HG02610 (cell line): ENCODE measurements at regions not wholly inside any gene's neighbourhood (a gene's known extent, or its start where the extent isn't known, plus 50 kb on each side); places are given as distances from the start of the nearest gene placed in this dataset.

Experiments
- ATAC-seq: cut with Tn5 transposase; IDR thresholded peaks from one replicate; pipeline ENCODE4 v1.9.1; 2021; ENCODE audit warnings: mild to moderate bottlenecking, moderate library complexity; ENCODE audit not compliant: unreplicated experiment

DNA sequence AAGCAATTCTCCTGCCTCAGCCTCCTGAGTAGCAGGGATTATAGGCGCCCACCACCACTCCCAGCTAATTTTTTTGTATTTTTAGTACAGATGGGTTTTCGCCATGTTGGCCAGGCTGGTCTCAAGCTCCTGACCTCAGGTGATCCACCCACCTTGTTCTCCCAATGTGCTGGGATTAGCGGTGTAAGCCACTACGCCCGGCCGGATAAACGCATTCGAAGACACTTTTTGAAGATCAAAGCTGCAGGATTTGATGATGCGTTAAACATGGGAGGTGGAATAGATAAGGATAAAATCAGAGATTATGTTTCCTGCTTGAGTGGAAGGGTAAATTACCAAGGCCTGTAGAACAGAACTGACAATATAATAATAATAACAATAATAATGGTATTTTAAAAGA lies 389.4 kb upstream of the POU3F1 start:
- ATAC-seq: no peak

DNA sequence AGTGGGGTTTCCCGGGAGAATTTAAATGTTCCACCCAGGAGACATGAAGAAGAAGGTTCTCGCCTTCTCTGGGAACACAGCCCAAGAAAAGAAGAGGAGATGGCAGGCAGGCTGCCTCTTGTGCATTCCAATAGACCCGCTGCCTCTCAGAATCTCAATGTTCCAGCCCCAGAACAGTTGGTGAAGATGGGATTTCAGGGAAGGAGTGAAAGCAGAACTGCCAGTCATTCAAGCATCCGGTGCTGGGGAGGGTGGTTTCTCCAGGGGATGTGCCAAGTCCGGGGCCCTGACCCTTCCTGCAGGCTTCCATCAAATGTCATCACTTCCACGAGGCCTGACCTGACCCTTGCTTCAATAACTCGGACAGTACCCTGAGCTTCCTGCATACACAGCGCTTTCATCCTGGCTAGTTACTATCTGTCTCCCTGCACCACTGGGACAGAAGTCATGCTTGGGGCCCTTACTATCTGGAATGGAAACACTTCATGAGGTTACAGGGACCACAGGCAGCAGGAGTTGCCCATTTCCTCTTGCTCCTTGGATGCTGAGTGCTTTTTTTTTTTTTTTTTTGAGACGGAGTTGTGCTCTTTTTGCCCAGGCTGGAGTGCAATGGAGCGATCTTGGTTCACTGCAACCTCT lies 386.6 kb upstream of the POU3F1 start:
- no peak for ATAC-seq

DNA sequence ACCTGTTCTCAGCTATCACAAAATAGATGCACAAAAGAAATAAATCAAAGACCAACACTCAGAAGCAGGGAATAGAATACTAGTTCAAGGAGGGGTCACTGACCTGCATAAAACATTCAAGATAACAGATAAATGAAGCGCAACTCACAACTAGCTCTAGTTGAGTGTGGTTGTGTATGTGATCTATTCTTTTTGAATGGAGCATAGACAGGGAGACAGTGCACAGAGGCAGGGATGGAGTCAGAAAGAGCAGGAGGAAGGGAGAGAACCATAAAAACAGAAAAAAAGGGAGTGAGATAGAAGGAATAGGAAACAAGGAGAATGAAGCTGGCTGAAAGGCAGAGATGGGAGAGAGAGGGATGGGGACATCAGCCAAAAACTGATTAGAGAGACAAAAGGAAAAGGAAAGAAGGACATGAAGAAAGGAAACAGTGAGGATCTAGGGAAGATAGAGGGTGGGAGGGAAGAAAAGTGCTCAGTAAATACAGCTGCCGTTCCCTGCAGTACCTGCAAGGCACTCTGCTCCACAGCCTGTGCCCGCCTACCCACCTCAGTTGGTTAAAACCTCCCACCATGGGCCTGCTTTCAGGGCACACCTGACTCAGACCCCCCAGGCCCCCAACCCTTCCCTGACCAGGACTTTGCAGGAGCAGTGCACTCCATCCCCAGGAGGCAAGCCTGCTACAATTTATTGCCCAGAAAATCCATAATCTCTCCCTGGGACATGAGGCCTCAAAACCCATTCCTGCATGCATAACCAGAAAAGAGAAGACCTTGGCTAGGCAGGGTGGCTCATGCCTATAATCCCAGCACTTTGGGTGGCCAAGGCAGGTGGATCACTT lies 385.2 kb upstream of the POU3F1 start:
- ATAC-seq: no peak

DNA sequence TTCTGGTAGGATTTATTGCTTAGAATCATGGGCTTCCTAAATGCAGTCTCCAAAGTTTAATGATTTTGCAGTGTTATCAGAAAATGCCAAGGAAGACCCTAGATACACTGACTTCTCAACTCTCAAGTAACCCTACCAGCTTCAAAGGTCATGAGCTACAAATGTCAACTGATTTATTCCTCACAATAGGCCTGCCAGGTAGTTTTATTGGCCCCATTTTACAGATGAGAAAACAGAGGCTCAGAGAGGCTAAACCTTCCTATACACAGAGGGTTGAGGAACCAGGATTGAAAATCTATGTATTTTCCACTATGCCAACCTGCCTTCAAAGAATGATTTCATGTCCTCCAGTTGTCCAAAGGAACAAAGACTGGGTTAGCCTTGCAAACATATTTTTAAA lies 384.4 kb upstream of the POU3F1 start:
- no peak for ATAC-seq

DNA sequence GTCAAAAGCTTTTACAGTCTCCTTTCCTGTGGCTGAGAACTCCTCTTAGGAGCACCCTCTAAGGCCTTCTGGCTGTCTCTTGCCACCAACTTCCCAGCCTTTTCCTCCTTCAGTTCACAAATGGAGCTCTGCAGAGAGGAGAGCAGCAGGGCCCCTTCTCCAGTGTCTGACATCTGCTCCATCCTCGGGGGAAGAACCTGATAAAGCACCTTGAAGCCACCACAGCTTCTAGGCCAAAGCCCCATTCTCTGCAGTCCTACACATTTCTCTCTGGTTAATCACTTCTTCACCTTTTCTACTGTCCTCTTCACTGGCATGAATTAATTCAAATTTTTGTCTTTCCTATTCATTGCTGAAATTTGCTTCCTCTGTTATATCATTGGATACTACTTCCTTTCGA lies 378.1 kb upstream of the POU3F1 start:
- no peak for ATAC-seq

DNA sequence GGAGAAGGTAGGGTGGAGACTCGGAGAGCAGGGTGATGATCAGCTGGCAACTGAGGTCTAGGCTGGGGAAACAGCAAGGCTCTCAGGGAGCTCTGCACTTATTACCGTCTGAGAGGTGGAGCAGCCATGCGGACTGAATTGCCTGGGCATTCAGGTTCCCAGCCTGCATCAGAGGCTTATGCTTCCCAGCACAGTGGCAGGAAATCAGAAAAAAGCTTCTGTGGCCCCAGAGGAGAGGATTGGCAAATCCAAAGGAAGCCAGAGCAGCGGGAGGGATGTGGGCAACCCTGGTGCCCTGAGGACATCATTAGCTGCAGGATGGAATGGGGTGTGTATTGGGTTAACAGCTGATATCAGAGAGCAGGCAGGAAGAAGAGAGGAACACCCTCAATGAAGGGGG lies 374.1 kb upstream of the POU3F1 start:
- ATAC-seq: no peak

DNA sequence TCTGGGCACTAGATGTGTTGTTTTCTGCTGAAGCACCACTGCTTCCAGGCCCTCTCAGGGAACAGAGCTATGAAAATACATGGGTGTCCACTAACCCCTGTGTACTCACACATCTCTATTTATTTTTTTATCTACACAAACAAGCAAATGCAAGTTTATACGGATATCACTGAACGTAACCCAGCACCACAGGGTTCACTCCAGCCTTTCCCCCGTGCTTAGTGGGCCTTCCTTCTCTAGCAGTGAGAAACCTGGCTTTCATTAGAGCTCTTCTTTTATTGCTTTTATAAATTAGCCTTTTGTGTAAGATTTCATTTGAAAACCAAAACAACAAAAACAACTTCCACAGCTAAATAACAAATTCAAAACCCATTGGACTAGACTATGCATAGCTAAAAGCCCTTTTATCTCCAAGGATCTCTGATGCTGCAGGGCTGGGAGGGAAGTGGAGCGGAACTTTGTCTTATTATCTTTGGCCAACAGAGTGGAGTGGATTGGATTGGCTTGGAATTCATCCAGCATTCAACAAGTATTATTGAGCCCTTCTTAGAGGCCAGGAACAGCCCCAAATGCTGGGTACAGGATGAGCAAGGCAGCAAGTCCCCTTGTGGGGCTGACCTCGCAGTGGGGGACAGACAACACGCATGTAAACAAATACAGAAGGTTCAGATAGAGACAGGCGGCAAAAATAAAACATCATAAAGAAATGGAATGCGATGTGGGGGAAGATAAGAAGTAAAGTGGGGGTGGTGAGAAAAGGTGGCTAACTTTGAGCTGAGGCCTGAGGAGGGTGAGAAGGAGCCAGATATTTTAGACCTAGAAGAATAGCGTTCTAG lies 371.8 kb upstream of the POU3F1 start:
- no peak for ATAC-seq

DNA sequence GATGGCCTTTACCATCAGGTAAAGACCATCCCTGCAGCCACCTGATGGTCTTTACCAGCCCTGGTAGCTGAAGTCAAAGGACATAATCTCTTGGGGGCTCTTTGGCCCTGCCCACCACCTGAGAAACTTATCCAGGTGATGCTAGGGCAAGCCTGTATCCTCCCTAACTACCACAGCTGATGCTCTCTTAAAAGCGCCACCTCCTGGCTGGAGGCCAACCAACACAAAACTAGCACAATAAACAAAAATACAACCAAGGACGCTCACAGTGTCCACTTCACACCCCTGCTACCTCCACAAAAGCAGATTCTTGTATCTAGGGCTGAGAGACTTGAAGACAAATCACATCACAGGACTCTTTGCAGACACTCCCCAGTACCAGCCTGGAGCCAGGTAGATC lies 357.1 kb upstream of the POU3F1 start:
- ATAC-seq: no peak

DNA sequence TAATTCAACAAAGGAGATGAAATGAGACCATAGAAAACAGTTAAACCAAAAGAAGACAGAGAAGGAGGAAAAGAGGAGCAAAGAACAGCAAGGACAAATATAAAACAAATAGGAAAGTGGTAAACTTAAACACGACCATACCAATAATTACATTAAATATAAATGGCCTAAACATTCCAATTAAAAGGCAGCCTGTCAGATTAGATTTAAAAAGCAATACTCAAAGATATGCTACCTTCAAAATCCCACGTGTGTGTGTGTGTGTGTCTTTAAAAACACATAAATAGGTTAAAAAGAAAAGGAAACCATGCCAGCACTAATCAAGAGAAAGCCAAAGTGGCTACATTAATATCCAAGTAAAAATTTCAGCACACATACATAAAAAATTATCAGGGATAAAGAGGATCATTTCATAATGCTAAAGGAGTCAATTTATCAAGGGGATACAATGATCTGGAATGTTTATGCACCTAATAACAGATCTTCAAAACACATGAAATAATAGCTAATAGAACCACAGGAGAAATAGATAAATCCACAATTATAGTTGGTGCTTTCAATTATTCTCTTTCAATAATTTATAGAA lies 355.7 kb upstream of the POU3F1 start:
- no peak for ATAC-seq

DNA sequence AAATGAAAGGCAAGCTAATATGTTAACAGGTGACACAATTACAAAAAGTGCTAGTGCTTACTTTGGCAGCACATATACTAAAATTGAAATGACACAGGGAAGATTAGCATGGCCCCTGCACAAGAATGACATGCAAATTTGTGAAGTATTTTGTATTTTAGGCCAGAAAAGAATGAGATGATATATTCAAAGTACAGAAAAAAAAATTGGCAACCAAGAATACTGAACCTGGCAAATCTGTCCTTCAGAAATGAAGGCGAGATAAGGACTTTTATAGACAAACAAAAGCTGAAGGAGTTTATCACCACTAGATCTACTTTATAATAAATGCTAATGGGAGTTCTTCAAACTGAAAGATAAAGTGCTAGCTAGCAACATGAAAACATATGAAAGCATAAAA lies 350.0 kb upstream of the POU3F1 start:
- no peak for ATAC-seq

DNA sequence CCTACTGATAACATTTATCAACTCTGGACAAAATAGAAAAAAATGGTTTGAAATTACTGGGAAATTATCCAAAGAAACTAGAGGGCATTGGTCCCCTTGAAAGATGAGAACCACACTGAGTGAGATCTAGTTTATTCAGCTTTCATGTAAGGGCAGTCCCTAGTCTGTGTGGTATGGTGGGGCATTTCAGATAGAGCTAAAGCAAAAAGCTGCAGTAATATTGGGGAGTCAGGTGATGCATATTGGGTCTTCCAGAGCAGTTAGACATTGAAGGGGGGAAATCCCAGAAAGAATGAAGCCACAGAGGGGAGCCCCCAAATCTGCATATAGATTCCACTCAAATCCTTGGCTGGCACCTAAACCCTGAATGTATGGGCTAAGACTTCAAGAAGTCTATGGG lies 347.7 kb upstream of the POU3F1 start:
- ATAC-seq: no peak

DNA sequence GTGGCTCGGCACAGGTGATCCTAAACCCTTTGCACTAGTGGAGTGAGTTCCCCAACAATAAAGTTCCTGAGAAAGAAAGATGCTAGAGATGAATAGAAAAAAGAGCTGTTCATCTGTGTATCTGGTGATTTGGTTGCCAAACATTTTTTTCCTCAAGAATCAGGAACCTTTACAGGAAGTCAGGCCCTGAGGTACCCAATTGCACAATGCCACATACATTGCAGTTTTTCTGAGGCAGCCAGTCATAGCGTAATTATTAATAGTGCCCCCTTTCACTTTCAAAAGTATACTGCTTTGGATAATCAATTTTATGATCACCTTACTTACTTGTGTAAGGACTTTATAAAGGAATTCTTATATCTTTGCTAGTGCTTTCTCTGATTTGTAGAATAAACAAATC lies 346.3 kb upstream of the POU3F1 start:
- no peak for ATAC-seq

DNA sequence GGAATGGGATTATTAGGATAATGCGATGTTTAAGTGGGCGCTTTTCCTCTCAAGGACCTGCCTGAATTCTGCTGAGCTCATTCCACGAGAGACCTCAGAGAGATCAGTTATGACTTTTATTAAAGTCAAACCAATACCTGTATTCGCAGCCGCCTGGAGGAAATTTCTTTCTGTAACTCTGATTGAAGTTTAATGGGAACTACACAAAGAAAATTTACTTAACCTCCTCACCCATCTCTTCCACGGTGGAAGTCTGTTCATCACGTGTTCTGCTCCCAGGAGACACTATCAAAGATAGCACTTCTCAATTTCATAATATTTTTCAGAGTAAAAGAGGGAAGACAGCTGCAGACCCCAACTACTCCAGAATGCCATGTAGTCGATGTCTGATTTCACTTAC lies 334.7 kb upstream of the POU3F1 start:
- ATAC-seq: no peak

DNA sequence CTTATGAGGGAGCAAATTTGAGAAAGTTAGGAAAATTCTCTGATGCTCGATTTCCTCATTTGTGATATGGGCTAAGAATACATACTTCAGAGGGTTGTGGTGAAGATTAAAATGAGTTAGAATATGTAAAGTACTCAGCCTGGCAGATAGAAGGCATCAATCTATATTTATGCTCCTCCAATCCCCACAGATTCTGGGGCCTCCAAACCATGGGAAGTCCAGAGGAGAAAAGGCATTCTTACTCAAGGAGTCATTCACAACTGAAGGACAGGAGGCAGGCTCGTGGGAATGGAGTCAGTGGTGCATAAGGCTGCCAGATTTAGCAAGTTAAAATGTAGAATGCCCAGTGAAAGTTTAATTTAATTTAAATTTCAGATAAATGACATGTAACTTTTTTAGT lies 330.0 kb upstream of the POU3F1 start:
- ATAC-seq: no peak

DNA sequence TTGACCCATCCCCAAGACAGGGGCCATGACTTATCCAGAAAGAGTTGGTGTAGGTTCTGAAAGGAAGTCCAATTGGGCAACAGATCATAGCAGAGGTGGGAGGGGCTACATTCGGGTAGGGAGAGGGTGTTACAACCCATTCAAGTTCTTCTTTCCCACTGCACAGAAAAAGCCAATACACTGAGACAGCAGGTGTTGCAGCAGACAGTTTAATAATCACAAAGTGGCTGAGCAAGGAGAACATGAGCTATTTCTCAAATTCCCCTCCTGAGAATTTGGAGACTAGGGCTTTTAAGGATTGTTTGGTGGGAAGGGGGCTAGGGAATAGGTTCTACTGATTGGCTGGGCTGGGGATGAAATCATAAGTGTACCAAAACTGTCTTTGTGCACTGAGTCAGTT lies 328.4 kb upstream of the POU3F1 start:
- ATAC-seq: no peak

DNA sequence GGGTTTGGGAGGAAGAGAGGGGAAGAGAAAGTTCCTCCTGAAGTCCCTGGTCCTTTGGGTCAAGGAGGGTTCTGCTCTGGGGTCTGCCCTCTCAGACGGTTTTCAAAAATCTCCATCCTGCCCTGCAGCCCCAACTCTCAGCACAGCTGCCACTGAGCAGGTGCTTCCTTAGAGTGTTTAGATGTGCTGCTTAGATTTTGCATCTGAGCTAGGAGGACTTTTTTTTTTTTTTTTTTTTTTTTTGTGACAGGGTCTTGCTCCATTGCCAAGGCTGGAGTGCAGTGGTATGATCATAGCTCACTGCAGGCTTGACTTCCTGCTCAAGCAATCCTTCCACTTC lies 324.9 kb upstream of the POU3F1 start:
- no peak for ATAC-seq

DNA sequence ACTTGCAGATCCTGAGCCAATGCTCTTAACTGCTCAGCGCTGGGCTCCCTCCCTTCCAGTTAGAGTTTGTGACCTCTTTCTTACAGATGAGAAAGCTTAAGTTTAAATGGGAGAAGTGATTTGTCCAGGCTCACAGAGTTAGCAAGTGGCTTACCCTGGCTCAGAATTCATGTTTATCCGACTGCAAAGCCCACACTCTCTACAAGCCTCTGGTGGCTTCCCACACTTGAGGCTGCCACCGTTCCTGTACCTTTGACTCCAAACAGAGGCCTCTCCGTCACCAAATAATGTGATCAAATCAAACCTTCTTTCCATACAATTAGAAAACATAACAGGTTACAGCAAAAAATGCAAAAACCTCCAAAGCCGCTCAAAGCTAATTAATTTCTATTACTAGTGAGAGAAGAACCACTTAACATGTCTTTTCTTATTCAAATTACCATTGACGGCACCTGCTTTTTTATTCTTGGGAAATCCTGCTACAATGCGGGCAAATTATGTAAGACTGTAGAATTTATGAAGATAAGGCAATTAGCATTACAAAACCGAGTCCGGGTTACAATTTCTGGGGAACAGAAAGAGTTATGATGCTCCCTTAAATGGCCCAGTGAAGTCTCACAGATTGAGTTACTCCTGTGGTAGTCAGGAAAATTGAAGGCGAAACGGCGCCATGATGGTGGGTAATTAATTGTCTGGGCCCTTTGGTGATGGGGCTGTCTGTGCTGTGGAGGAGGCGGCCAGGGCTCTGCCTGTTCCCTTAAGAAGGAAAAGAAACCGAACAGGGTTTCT lies 324.3 kb upstream of the POU3F1 start:
- no peak for ATAC-seq

DNA sequence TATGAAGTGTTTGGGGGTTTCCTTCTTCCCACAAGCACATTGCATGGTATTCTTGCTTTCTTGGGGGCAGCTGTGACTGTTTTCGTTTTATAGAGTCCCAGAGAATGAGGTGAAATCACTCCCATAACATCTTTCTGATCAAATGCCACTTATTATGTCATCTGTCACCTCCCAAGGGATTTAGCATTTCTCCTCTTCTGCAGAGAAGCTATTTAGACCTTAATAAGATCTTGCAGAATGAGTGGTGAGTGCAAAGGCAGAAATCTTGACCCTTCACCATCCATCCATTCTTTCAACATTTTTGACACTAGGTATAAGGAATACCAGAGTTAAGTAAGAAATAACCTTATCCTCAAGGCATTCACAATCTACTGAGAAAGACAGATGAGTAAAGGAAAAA lies 318.6 kb upstream of the POU3F1 start:
- ATAC-seq: no peak

DNA sequence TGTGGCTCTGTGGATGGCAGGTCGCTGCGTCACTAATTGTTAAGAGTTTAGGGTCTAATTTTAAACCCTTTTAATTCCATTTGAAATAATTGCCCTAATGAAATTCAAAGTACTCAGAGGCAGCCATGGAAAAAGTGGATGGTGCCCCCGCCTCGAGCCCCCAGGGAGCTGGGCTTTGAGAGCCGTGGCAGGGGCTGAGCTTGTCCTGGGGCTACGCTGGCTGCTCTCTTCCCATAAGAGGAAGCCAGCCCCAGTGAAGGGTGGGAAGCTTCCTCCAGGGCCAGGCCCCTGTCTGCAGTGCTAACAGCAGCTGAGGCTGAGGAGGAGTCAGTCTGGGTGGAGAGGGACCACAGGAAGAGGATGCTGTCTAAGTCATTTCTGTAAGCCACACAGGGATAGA lies 315.0 kb upstream of the POU3F1 start:
- ATAC-seq: no peak

DNA sequence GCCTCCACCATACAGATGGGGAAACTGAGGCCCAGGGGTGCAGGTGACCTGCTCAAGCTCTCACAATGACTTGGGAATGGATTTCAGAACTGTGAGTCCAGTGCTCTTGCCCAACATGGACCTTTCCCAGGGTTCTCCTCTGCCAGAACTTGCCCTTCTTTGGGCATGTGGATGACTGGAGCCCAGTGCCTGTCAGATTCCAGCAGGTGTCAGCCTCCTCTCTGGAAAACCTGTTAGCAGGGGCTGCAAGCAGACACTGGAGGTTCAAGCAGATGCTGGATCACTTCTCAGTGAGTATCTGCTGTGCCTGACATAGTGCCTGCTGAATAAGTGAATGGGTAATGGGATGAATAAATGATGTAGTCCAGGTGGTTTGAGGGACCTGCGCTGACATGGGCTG lies 314.2 kb upstream of the POU3F1 start:
- no peak for ATAC-seq

DNA sequence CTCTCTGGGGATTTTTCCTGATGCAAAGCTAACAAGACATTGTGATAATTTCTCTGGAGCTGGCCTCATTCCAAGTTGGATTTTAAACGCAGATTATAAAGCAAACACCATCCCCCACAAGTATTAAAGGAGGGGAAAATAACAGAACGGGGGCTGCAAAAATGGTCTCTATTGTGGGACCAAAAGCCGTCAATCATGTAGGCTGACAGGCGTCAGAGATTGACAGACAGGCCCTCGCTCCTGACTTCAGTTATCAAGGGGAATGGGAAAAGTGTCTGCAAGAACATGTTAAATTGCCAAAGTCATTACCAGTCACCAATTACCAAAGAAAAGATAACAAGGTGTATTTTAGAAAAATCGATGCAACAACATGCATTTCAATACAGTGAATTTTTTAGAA lies 307.4 kb upstream of the POU3F1 start:
- ATAC-seq: no peak
